Aorta (tissue), 5 donors: ENCODE measurements at regions not wholly inside any gene's neighbourhood (a gene's known extent, or its start where the extent isn't known, plus 50 kb on each side); places are given as distances from the start of the nearest gene placed in this dataset.

Experiments used
- ATAC-seq: fragments of 200-7000 bp; cut with Tn5 transposase; one replicate; pipeline ENCODE4 v1.9.1; 2022; ENCODE audit warnings: moderate library complexity; ENCODE audit not compliant: low FRiP score
- DNase-seq, 2 donors: peaks; one replicate each; pipeline ENCODE4 v3.0.0-alpha.2; 2020
- H3K27ac ChIP-seq, 2 donors: one replicate each; pipeline ENCODE4 v1.5.1; 2013; ENCODE audit warnings: low read length in 2 of 2, mild to moderate bottlenecking in 2 of 2, moderate library complexity in 2 of 2, control low read depth in 1 of 2, inconsistent platforms in 1 of 2, low read depth in 1 of 2
- H3K27me3 ChIP-seq, 2 donors: one replicate each; pipeline ENCODE4 v1.6.1; 2013; ENCODE audit warnings: control low read depth in 1 of 2, low read length in 1 of 2, mild to moderate bottlenecking in 1 of 2, moderate library complexity in 1 of 2; ENCODE audit not compliant: insufficient read depth in 2 of 2, control insufficient read depth in 1 of 2
- H3K36me3 ChIP-seq, 2 donors: one replicate each; pipeline ENCODE4 v1.6.1; 2013; ENCODE audit warnings: control low read depth in 1 of 2, low read length in 1 of 2, mild to moderate bottlenecking in 1 of 2; ENCODE audit not compliant: insufficient read depth in 2 of 2, control insufficient read depth in 1 of 2
- H3K4me1 ChIP-seq, 2 donors: one replicate each; pipeline ENCODE4 v1.6.1; 2013; ENCODE audit warnings: low read length in 2 of 2, control low read depth in 1 of 2, mild to moderate bottlenecking in 1 of 2, moderate library complexity in 1 of 2; ENCODE audit not compliant: insufficient read depth in 2 of 2, control insufficient read depth in 1 of 2
- H3K4me3 ChIP-seq, 2 donors: one replicate each; pipeline ENCODE4 v1.5.1; 2013; ENCODE audit warnings: low read length in 2 of 2, control low read depth in 1 of 2, mild to moderate bottlenecking in 1 of 2
- H3K9me3 ChIP-seq: one replicate; pipeline ENCODE4 v1.6.1; 2013; ENCODE audit warnings: mild to moderate bottlenecking, low read length; ENCODE audit not compliant: control insufficient read depth
- WGBS, 2 donors: extraction: QIAGEN DNeasy Blood & Tissue Kit; methylation state at CpG; one replicate each; pipeline ENCODE4 v1.1.7; 2013; 5-methylcytosine and 5-hydroxymethylcytosine counted together
- intact Hi-C, 2 donors: fragments of 100-400 bp; cut with DNase I; formaldehyde crosslinking; loops; one replicate each; pipeline versions ENCODE4 v1.14.2 to v1.15.0; 2022
- donor health status: healthy with polysubstance abuse.
- donor health status: Bipolar disorder and iron deficiency.
- donor health status: DM: no; HTN: no; CAD: no.
- donor health status: DM: no; HTN: no; CAD: no.
- donor health status: DM: yes; HTN: yes; CAD: no.

DNA sequence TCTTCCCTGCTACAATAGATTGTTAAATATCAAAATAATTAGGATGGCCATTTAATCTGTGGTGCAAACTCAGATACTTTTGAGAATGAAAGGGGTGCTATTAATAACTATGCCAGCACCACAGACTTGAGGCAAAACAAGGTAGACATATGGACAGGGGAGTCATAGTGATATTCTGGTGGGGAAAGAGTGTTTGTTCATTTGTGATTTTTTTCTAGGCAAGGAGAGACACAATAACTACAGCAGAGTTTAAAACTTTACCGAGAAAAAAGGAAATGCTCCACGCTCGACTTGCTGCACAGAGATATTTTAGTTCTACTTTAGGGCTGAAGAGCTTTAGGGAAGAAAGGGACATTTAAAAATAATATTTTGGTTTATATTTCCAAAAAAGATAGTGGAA, 611.2 kb upstream of the GRM7 start:
- 47 to 52% methylated on average over 3 of the region's 3 CpGs for WGBS, 2 donors
- Histone ChIP-seq H3K36me3 (no peaks in the 10 kb centered on the region), H3K27ac (no peak overlapping the region), H3K27me3 (no peaks in the 10 kb centered on the region), H3K4me1 (no peaks in the 10 kb centered on the region), H3K9me3 (peaks cover 3% of the 10 kb centered on the region), H3K4me3 (no peak overlapping the region)
- DNase-seq, result no peak
- no peak for ATAC-seq
- intact Hi-C loops, result no loop called here

DNA sequence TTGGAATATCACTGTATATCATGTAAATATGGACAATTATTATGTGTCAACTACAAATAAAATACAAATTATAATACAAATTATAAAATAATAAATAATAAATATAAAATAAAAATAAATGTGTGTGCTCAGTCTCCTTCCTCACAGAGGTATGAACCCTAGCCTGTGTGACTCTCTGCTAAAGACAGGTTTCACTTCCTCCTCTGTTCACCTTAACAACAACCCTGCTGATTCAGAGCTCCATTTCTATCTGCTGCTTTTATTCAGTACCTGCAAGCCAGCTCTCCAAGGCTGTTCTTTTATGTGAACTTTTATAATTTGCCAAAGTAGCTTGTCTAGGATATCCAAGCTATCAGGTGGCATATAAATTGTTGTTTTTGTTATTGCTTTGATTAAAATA, 610.7 kb upstream of the GRM7 start:
- no peaks in the 10 kb centered on the region for H3K27me3 ChIP-seq
- no peak overlapping the region for H3K27ac ChIP-seq
- DNase-seq (no peak), ATAC-seq (no peak)
- no peaks in the 10 kb centered on the region for H3K4me1 ChIP-seq
- no peak overlapping the region for H3K4me3 ChIP-seq
- intact Hi-C loops, result no loop called here
- no peaks in the 10 kb centered on the region for H3K36me3 ChIP-seq
- peaks cover 5% of the 10 kb centered on the region for H3K9me3 ChIP-seq

DNA sequence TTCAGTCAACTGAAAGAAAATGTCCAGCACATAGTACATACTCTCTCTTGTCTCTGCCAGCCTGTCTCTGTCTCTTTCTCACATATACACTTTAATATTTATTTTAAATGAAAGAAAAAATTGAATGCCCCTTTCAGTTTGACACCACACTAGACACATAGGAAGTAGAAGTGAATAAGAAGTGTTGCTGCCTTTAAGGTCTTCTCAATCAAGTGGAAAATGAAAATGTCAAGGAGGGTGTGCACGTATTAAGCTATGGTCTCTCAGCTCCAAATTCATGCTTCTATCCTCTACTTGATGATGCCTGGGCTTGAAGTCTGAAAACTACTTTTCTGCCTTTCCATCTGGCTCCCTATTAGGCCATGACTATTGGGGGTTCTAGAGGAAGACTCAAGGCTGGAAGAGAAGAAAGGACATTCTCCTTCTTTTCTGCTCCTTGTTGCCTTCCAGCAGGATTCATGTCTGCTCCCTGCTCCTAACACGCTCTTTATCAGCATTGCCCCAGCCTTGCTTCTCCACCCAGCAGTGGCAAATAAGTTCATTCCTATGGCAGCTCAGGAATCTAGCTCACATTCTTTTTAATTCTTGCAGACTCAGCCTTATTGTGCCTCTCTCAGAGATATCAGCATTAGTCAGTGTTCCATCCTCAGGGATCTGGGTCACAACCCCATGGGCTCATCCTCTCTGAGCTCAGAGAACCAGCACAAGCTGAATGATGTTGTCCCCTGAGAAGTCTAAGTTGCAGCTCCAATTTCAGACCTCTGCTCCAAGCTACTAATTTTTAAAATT, 609.1 kb upstream of the GRM7 start:
- H3K27me3 ChIP-seq, result no peaks in the 10 kb centered on the region
- H3K4me3 ChIP-seq, result no peak overlapping the region
- ATAC-seq (no peak), DNase-seq (no peak)
- no peaks in the 10 kb centered on the region for H3K36me3 ChIP-seq
- H3K9me3 ChIP-seq, result peaks cover 5% of the 10 kb centered on the region
- intact Hi-C loops, result no loop called here
- WGBS, 2 donors, result 55 to 57% methylated on average over 2 of the region's 2 CpGs
- H3K4me1 ChIP-seq, result no peaks in the 10 kb centered on the region
- H3K27ac ChIP-seq, result no peak overlapping the region

DNA sequence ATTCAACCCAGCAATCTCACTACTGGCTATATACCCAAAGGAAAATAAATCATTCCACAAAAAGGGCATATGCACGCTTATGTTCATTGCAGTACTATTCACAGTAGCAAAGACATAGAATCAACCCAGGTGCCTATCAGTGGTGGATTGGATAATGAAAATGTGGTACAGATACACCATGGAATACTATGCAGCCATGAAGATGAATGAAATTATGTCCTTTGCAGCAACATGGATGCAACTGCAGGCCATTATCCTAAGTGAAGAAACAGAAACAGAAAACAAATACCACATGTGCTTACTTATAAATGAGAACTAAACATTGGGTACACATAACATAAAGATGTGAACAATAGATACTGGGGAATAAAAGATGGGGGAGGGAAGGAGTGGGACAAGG, 606.4 kb upstream of the GRM7 start:
- DNase-seq (no peak), ATAC-seq (no peak)
- Histone ChIP-seq H3K4me1 (no peaks in the 10 kb centered on the region), H3K27me3 (no peaks in the 10 kb centered on the region), H3K9me3 (peaks cover 5% of the 10 kb centered on the region), H3K27ac (no peak overlapping the region), H3K4me3 (no peak overlapping the region), H3K36me3 (no peaks in the 10 kb centered on the region)
- 85 to 88% methylated on average over 1 of the region's 1 CpG for WGBS, 2 donors
- intact Hi-C loops, result no loop called here

DNA sequence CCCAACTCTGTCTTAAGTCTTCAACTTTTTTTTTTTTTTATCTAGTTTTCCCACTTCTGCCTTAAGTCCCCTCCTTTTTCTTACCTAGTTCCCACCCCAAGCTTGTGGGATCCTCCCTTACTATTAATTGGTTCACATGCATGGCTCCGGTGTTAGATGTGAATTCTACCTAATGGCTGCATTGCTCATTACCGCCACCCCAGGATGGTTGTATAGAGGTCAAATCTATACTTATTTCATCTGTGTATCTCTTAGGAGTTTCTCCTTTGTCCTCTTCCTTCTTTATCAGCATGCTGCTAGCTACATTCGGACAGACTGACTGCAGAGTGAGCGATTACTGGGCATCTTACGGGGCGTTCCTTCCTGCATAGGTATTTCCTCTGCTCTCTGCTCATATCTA, 605.7 kb upstream of the GRM7 start:
- WGBS, 2 donors, result 91 to 92% methylated on average over 6 of the region's 6 CpGs
- no peak for ATAC-seq
- Histone ChIP-seq H3K9me3 (peaks cover 5% of the 10 kb centered on the region), H3K27me3 (no peaks in the 10 kb centered on the region), H3K27ac (no peak overlapping the region), H3K36me3 (no peaks in the 10 kb centered on the region), H3K4me1 (no peaks in the 10 kb centered on the region), H3K4me3 (no peak overlapping the region)
- intact Hi-C loops, result no loop called here
- no peak for DNase-seq

DNA sequence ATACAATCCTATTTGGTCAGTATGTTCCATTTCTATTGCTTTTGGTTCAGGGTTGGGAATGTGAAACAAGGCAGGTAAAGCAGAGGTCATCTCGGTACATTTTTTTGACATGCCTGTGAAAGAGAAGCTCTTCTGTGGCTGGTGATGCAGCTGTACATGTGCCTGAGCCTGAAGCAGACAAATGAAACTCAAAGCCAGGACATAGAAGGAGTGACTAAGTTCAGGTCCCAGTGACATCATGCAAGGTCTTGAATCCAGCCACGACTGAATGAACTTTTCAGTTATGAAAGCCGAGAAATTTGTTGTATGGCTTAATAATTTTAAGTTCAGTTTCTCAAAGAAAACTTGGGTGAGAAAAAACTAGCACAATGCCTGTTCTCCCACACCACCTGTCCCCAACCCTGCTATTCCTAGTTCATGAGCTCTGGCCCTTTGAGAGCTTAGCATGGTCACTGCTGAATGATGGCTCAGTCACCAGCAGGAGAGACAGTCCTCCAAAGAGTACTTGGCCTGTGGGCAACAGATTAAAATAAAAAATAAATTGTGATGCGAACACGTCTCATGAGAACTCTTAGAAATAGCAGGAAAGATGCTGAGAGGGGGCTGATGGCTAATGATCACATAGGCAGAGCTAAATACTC, 600.2 kb upstream of the GRM7 start:
- intact Hi-C loops, result no loop called here
- H3K4me3 ChIP-seq, result no peak overlapping the region
- H3K27me3 ChIP-seq, result no peaks in the 10 kb centered on the region
- 80 to 84% methylated on average over 5 of the region's 5 CpGs for WGBS, 2 donors
- ATAC-seq (no peak), DNase-seq (no peak)
- H3K9me3 ChIP-seq, result no peaks in the 10 kb centered on the region
- no peaks in the 10 kb centered on the region for H3K36me3 ChIP-seq
- H3K4me1 ChIP-seq, result no peaks in the 10 kb centered on the region
- H3K27ac ChIP-seq, result no peak overlapping the region

DNA sequence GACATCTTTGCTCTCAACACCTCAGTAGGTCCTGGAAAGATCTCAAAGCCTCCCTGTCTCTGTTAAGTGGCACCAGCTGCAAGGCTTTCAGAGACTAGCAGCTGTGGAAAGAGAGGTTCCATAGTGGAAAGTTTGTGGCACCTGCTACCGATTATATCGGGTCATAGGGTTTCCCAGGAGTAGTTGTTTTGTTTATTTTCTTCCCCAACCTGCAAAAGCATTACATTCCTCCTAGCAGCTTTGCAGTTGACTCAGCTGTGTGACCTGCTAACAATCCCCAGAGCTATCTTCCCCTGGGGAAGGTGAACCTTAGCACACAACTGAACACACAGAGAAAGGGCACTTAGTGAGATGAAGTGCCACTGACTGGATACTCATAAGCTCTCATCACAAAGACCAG, 598.9 kb upstream of the GRM7 start:
- no peaks in the 10 kb centered on the region for H3K4me1 ChIP-seq
- intact Hi-C loops, result no loop called here
- DNase-seq (no peak), ATAC-seq (no peak)
- H3K4me3 ChIP-seq, result no peak overlapping the region
- no peaks in the 10 kb centered on the region for H3K36me3 ChIP-seq
- no peaks in the 10 kb centered on the region for H3K9me3 ChIP-seq
- no peak overlapping the region for H3K27ac ChIP-seq
- WGBS, 2 donors, result 36 to 50% methylated on average over 2 of the region's 2 CpGs
- no peaks in the 10 kb centered on the region for H3K27me3 ChIP-seq

DNA sequence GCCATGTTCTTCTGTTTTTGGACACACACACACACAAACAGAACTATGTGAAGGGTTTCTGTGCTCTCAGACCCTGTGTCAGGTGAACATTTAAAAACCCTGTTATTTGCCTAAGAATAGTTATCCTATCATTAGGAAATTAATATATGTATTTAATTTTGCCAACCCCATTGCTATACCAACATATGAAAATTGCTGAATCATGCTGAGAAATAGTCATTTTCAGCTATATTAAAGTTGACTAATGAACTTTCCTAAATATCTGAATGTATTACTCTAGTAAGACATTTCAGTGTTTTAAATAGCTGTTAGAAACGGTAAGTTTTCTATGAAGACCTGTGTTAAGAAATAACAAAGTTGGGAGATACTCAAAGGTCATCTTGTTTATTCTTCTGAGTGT, 596.9 kb upstream of the GRM7 start:
- Histone ChIP-seq H3K27ac (no peak overlapping the region), H3K4me3 (no peak overlapping the region), H3K4me1 (no peaks in the 10 kb centered on the region), H3K36me3 (no peaks in the 10 kb centered on the region), H3K9me3 (no peaks in the 10 kb centered on the region), H3K27me3 (no peaks in the 10 kb centered on the region)
- DNase-seq (no peak), ATAC-seq (no peak)
- whole genome bisulfite sequencing, 2 donors, result 70 to 71% methylated on average over 1 of the region's 1 CpG
- intact Hi-C loops, result no loop called here

DNA sequence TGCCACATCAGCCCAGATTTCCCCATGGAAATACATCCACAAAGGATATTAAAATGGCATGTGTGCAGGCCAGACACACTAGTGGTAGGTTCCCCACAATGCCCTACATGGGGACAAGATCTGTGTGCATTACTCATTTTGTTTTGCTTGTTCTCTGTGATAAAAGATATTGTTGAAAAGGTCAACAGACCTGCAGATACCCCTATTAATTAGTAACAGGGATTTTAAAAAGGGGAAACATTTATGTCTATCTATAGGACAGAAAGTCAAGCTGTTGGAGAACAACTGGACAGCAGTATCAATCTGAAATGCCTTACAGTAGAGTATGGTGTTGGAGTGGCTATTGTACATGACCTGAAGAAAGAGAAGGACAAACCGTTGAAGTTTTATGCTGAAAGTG, 596.0 kb upstream of the GRM7 start:
- H3K27ac ChIP-seq, result no peak overlapping the region
- no peaks in the 10 kb centered on the region for H3K4me1 ChIP-seq
- H3K4me3 ChIP-seq, result no peak overlapping the region
- intact Hi-C loops, result no loop called here
- DNase-seq (no peak), ATAC-seq (no peak)
- H3K36me3 ChIP-seq, result no peaks in the 10 kb centered on the region
- H3K9me3 ChIP-seq, result no peaks in the 10 kb centered on the region
- 64 to 79% methylated on average over 1 of the region's 1 CpG for WGBS, 2 donors
- H3K27me3 ChIP-seq, result no peaks in the 10 kb centered on the region
